Common myeloid progenitor, CD34-positive (primary cell): ENCODE measurements at regions not wholly inside any gene's neighbourhood (a gene's known extent, or its start where the extent isn't known, plus 50 kb on each side); places are given as distances from the start of the nearest gene placed in this dataset.

ENCODE experiments used
- CTCF ChIA-PET: fragments of 350-600 bp; sonication (Branson Sonifier 250); formaldehyde crosslinking; loops from one replicate; lab custom pipeline; 2021; ENCODE audit warnings: antibody characterized with exemption; lab: Charles Lee
- POLR2A ChIA-PET: fragments of 350-600 bp; sonication (Branson Sonifier 250); formaldehyde crosslinking; loops from one replicate; lab custom pipeline; 2021; ENCODE audit warnings: antibody characterized with exemption; lab: Charles Lee
- DNase-seq, 3 donors: peaks; one replicate each; pipeline versions ENCODE4 v3.0.0 to v3.0.0-alpha.2; 2013
- H3K27ac ChIP-seq, 2 experiments: 1 replicate in 1 of 2; 2 replicates in 1 of 2; pipeline ENCODE4 v1.7.0; 2013; ENCODE audit warnings: inconsistent platforms in 2 of 2, low read length in 2 of 2, mild to moderate bottlenecking in 2 of 2, low read depth in 1 of 2, moderate library complexity in 1 of 2; ENCODE audit not compliant: severe bottlenecking in 2 of 2, insufficient read depth in 1 of 2, poor library complexity in 1 of 2
- H3K27me3 ChIP-seq, 5 experiments: replicated peaks in 2 of 5; 1 replicate in 3 of 5; 2 replicates in 2 of 5; pipeline versions ENCODE4 v1.6.1 to v1.7.0; 2013; ENCODE audit warnings: low read length in 4 of 5, mild to moderate bottlenecking in 2 of 5, moderate library complexity in 2 of 5, inconsistent platforms in 1 of 5; ENCODE audit not compliant: insufficient read depth in 5 of 5, control insufficient read depth in 4 of 5
- H3K36me3 ChIP-seq, 4 experiments: 1 replicate in 2 of 4; 2 replicates in 2 of 4; pipeline versions ENCODE4 v1.6.1 to v1.7.0; 2013; ENCODE audit warnings: low read length in 3 of 4, control low read depth in 1 of 4, mild to moderate bottlenecking in 1 of 4; ENCODE audit not compliant: control insufficient read depth in 4 of 4, insufficient read depth in 4 of 4
- H3K4me1 ChIP-seq, 4 experiments: 1 replicate in 3 of 4; 2 replicates in 1 of 4; pipeline versions ENCODE4 v1.6.1 to v1.7.1; 2013; ENCODE audit warnings: low read length in 3 of 4, mild to moderate bottlenecking in 3 of 4, control low read depth in 1 of 4, inconsistent platforms in 1 of 4, moderate library complexity in 1 of 4; ENCODE audit not compliant: control insufficient read depth in 4 of 4, insufficient read depth in 4 of 4; ENCODE audit errors: control extremely low read depth in 1 of 4
- H3K4me3 ChIP-seq, 7 experiments: 1 replicate in 4 of 7; 2 replicates in 3 of 7; pipeline versions ENCODE4 v1.5.1 to v1.7.0; 2013; ENCODE audit warnings: mild to moderate bottlenecking in 7 of 7, low read length in 6 of 7, moderate library complexity in 6 of 7, inconsistent platforms in 2 of 7, low read depth in 2 of 7, control low read depth in 1 of 7; ENCODE audit not compliant: insufficient read depth in 4 of 7, control insufficient read depth in 1 of 7; ENCODE audit errors: extremely low read depth in 1 of 7
- H3K9me3 ChIP-seq, 5 experiments: 1 replicate in 4 of 5; 2 replicates in 1 of 5; pipeline versions ENCODE4 v1.6.1 to v1.7.1; 2013; ENCODE audit warnings: low read length in 4 of 5, mild to moderate bottlenecking in 2 of 5, inconsistent platforms in 1 of 5, low read depth in 1 of 5, moderate library complexity in 1 of 5; ENCODE audit not compliant: control insufficient read depth in 4 of 5, insufficient read depth in 2 of 5; ENCODE audit errors: control extremely low read depth in 1 of 5
- WGBS: methylation state at CpG from one replicate; pipeline ENCODE4 v1.1.5; 2013; ENCODE audit not compliant: insufficient coverage; 5-methylcytosine and 5-hydroxymethylcytosine counted together

DNA sequence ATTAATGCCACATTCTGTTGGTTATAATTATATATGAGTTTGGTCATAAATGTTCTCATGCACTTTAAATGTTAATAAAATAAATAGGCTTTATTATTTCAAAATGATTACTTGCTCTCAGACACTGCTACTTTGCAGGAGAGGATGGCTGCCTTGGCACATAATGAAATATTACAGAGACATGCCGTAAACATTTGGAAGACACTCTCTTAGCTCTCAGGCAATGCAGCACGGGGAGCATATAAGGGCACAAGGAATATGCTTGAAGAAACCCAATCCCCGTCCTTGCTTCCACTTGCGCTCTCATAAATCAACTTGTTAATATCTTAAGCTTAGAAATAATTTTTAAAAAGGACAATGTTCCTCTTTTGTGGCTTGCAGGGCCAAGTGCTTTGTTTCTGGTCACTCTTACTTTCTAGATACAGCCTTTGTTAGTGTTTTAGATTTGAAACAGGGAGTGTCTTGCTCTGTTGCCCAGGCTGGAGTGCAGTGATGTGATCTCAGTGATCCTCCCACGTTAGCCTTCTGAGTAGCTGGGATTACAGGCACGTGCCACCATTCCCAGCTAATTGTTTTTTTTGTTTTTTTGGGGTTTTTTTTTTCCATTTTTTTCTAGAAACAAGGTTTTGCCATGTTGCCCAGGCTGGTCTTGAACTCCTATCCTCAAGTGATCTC, 445.0 kb downstream of the SPRY1 start:
- Histone ChIP-seq H3K36me3 (no peaks in the 10 kb centered on the region), H3K9me3 (peaks cover 0 to 7% (median 3%) of the 10 kb centered on the region in 5 experiments), H3K4me1 (peaks cover 0 to 2% (median 0%) of the 10 kb centered on the region in 4 experiments), H3K27ac (no peak overlapping the region), H3K4me3 (no peak overlapping the region), H3K27me3 (no peaks in the 10 kb centered on the region)
- ChIA-PET POLR2A (no interaction called here), CTCF (no interaction called here)
- DNase-seq = no peak
- 80% methylated on average over 3 of the region's 6 CpGs for WGBS

DNA sequence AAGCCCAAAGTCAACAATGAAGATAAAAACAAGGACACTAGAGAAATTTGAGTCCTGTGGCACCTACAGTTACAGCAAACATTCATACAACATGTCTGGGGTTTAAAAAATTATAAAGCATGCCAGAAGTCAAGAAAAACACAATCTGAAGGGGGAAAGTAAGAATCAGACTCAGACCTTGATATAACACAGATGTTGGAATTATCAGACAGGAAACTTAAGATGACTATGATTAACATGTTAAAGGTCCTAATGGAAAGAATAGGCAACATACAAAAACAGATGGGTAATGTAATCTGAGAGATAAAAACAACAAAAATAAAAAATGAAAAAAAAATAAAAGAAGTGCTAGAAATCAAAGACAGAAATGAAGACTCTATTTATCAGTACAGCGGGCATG, 446.5 kb downstream of the SPRY1 start:
- ChIA-PET CTCF (no interaction called here), POLR2A (no interaction called here)

DNA sequence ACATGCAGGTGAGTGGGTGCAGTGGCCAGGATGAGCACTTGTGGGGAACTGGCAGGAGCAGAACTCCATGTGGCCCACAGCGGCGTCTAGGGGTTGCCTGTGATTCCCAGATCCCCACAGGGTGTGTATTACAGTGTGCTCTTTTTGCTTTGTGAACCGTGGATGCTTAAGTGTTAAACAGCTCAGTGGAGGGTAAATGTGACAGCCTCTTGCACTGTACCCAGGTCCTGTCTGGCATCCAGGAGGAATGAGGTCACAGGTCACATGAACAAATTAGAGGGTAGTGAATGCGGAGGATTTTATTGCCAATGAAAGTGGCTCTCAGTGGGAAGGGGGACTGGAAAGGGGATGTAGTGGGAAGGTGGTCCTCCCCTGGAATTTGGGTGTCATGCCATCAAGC, 447.8 kb downstream of the SPRY1 start:
- ChIA-PET CTCF (no interaction called here), POLR2A (no interaction called here)
- peaks cover 0 to 7% (median 3%) of the 10 kb centered on the region in 5 experiments for H3K9me3 ChIP-seq
- H3K27me3 ChIP-seq = no peaks in the 10 kb centered on the region
- no peak overlapping the region for H3K27ac ChIP-seq
- no peak overlapping the region for H3K4me3 ChIP-seq
- no peaks in the 10 kb centered on the region for H3K36me3 ChIP-seq
- DNase-seq = no peak
- no peaks in the 10 kb centered on the region for H3K4me1 ChIP-seq
- WGBS = 100% methylated on average over 2 of the region's 4 CpGs

More for the DNA sequence above, 446.5 kb downstream of the SPRY1 start:
- Histone ChIP-seq H3K36me3 (no peaks in the 10 kb centered on the region), H3K4me1 (no peaks in the 10 kb centered on the region), H3K27me3 (no peaks in the 10 kb centered on the region), H3K27ac (no peak overlapping the region), H3K4me3 (no peak overlapping the region), H3K9me3 (peaks cover 0 to 7% (median 3%) of the 10 kb centered on the region in 5 experiments)
- 100% methylated on average over 1 of the region's 1 CpG for WGBS
- no peak for DNase-seq

- no peak overlapping the region for H3K4me3 ChIP-seq
- no peaks in the 10 kb centered on the region for H3K4me1 ChIP-seq
- H3K9me3 ChIP-seq = peaks cover 0 to 7% (median 3%) of the 10 kb centered on the region in 5 experiments
- H3K27me3 ChIP-seq = no peaks in the 10 kb centered on the region
- ChIA-PET POLR2A (no interaction called here), CTCF (no interaction called here)
- no peak for DNase-seq
- no peaks in the 10 kb centered on the region for H3K36me3 ChIP-seq
- H3K27ac ChIP-seq = no peak overlapping the region
Measured at GRCh38 chr4:123846092-123846491, 449.5 kb downstream of the SPRY1 start.

DNA sequence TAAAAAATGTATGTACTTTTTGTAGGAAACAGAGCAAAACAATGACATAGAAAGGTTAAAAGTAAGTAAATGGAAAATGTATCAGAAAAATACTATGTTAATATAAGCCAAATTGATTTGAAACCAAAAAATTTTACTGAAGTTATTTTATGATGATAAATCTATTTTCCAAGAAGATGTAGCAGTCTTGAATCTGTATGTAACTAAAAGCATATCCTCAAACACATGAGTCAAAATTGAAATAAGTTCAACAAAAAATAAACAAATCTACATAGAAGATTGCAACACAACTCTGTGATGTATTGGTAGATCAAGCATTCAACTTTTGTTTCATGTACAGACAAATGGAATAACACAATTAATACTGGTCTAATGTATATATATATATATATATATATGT, 450.0 kb downstream of the SPRY1 start:
- Histone ChIP-seq H3K9me3 (peaks cover 0 to 7% (median 3%) of the 10 kb centered on the region in 5 experiments), H3K27me3 (no peaks in the 10 kb centered on the region), H3K4me1 (no peaks in the 10 kb centered on the region), H3K36me3 (no peaks in the 10 kb centered on the region), H3K4me3 (no peak overlapping the region), H3K27ac (no peak overlapping the region)
- ChIA-PET CTCF (no interaction called here), POLR2A (no interaction called here)
- no peak for DNase-seq

GRCh38 chr4:123848606-123849005, 452.0 kb downstream of the SPRY1 start:
- Histone ChIP-seq H3K4me1 (no peaks in the 10 kb centered on the region), H3K27me3 (no peaks in the 10 kb centered on the region), H3K4me3 (no peak overlapping the region), H3K9me3 (peaks cover 0 to 7% (median 3%) of the 10 kb centered on the region in 5 experiments), H3K36me3 (no peaks in the 10 kb centered on the region), H3K27ac (no peak overlapping the region)
- no CpG with 5 or more reads among the region's 1 CpG for WGBS
- no peak for DNase-seq
- ChIA-PET POLR2A (no interaction called here), CTCF (no interaction called here)

DNA sequence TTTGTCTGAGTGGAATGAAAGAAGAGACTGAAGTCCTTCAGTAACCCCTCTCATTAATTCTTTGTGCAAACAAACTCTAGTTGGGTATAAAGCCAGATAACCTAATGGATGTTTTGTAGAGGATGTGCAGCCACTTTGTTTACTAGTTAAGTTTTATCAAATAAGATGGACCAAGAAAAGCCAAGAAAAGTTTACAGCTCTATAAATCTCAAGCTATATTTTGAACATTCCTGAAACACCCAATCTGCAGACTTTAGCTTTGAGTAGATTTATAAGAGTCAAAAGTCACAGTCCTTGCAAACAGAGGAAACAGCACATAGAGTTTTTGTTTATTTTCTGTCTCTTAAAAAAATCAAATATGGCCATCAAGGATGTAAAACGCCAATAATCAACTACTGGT, 452.9 kb downstream of the SPRY1 start:
- no peaks in the 10 kb centered on the region for H3K27me3 ChIP-seq
- no peak for DNase-seq
- no peak overlapping the region for H3K27ac ChIP-seq
- peaks cover 0 to 3% (median under 1%) of the 10 kb centered on the region in 5 experiments for H3K9me3 ChIP-seq
- no peak overlapping the region for H3K4me3 ChIP-seq
- CTCF ChIA-PET = no interaction called here
- WGBS = no CpG with 5 or more reads among the region's 1 CpG
- POLR2A ChIA-PET = no interaction called here
- H3K36me3 ChIP-seq = no peaks in the 10 kb centered on the region
- H3K4me1 ChIP-seq = peaks cover 0 to under 1% (median 0%) of the 10 kb centered on the region in 4 experiments
